COLO829 (cell line): ENCODE measurements at regions not wholly inside any gene's neighbourhood (a gene's known extent, or its start where the extent isn't known, plus 50 kb on each side); places are given as distances from the start of the nearest gene placed in this dataset.

ENCODE experiments used
- DNase-seq: peaks from one replicate; pipeline ENCODE4 v3.0.0; 2012; ENCODE audit warnings: low spot score

- DNase-seq, result no peak
These were observed 111.7 kb upstream of the AKIP1 start for GRCh38 chr11:8799273-8799672.

DNA sequence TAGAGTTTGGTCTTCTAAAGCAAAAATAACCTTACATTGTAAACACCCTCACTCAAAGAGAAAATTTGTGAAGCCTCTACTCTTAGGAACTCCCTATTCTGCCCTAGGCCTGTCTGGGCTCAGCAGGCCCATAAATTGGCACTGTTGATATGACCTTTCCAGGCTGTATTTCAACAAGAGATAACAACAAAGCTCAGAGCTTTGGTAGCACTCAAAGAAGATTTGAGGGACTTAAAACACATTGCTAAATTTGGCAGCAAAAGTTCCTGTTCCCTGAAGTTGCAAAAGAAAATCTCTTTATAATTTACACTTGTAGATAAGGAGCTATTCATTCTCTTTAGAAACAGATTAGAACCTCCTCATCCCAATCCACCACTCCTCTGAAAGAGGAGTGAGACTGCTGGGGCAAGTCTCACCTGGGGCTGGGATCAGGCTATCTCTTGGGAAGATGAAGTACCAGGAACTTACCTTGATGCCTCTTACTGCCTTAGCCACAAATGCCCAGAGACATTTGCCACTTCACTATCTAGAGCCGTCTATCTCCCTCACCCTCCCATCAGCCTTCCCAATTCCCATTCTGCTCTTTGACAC is 110.4 kb upstream of the AKIP1 start:
- DNase-seq, result no peak

DNA sequence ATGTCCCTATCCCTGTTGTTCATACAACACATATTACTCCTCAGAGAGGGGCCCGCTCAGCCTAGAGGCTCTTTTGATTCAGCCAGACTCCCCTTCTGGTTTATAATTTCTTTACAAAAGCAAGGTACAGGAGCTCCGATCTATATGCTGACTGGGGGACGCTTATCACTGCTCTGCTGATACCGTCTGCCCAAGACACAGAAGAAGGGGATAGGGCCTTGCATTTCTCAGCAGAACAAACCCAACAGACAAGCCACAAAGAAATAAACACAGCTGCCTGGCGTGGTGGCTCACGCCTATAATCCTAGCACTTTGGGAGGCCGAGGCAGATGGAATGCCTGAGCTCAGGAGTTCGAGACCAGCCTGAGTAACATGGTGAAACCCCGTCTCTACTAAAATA is 109.9 kb upstream of the AKIP1 start:
- no peak for DNase-seq

GRCh38 chr11:8802251-8802650 is 108.7 kb upstream of the AKIP1 start:
- DNase-seq, result no peak

- no peak for DNase-seq
These were observed 107.0 kb upstream of the AKIP1 start for GRCh38 chr11:8803973-8804372.

GRCh38 chr11:8805296-8805695 is 105.7 kb upstream of the AKIP1 start:
- DNase-seq, result no peak

GRCh38 chr11:8806974-8807373 is 104.0 kb upstream of the AKIP1 start:
- DNase-seq, result no peak

DNA sequence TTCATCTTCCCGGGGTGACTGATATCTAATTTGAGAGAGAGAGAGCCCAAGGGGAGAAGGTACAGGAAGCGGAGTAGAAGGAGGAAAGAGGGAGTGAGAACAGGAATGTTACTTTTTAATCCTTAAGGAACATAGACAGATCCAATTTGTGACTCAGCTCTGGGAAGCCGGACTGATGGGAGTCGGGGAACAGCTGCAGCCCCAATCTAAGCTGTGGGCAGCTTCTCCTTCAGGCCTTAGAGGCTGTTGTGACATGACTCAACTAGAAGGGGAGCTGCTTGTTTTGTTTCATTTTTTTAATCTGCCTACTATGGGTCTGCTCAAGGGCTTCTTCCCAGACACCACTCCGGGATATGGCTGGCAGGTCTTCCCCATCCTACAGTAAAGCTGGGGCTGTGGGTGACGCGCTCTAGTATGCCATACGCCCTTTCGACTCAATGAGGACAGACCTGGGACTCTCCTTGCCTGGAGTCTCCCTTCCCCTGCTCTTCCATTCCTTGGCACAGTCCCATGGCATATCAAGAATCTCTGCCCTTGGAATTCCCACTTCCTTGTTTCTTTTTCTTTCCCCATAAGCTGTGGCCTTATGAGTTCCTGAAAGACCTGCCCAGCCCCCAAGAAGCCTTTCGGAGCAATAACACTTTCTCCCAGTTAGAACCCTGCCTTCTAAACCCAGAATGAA is 103.3 kb upstream of the AKIP1 start:
- no peak for DNase-seq

- DNase-seq, result no peak
These were observed 102.8 kb upstream of the AKIP1 start for GRCh38 chr11:8808226-8808585.

DNA sequence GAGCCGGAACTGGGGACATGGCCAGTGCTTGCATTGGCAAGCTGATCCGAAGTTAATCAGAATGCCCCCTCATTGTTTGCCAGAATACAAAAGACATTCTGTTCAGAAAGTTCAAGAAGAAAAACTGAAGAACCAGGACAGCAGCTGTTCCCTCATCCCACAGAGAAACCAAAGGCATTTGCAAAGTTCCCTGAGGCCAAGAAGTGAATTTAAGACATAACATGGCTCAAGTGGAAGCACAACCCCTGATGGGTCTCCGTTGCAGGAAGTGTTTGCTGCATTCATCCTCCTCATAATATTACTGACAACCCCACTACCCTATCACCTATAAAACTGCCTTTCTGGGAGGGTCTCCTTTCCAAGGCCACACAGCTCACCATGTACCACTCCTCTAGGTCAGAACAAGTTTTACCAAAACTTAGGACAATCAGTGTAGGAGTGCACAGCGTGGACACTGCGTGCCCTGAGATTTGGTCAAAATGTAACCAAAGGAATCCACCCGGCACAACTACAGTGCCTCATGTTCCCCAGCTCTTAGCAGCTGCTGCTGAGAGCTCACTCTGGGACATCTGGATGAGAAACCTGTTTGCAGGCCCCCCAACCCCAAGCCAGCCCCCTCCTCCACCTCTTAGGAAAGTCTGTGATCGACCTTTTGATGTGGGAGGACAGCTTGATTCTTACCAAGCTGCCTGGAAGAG is 101.6 kb upstream of the AKIP1 start:
- peak; percentile 71 for DNase-seq

GRCh38 chr11:8809939-8810539 is 101.0 kb upstream of the AKIP1 start:
- peak; percentile 48 for DNase-seq

- peak; percentile 82 for DNase-seq
These were observed 100.3 kb upstream of the AKIP1 start for GRCh38 chr11:8810540-8811301.

DNA sequence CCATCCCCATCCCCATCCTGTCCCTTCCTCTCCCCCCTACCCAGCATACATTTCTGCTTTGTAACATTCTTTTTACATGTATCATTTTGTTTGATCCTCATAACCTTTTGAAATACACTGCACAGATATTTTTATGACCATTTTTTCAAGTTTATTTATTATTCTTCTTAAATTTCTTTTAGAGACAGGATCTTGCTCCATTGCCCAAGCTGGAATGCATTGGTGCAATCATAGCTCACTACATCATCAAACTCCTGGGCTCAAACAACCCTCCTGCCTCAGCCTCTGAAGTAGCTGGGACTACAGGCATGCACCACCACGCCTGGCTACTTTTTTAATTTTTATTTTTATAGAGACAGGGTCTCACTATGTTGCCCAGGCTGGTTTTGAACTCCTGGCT is 99.4 kb upstream of the AKIP1 start:
- DNase-seq, result no peak

- no peak for DNase-seq
These were observed 98.6 kb upstream of the AKIP1 start for GRCh38 chr11:8812438-8812837.

GRCh38 chr11:8813658-8814057 is 97.3 kb upstream of the AKIP1 start:
- DNase-seq, result peak; percentile 88

DNA sequence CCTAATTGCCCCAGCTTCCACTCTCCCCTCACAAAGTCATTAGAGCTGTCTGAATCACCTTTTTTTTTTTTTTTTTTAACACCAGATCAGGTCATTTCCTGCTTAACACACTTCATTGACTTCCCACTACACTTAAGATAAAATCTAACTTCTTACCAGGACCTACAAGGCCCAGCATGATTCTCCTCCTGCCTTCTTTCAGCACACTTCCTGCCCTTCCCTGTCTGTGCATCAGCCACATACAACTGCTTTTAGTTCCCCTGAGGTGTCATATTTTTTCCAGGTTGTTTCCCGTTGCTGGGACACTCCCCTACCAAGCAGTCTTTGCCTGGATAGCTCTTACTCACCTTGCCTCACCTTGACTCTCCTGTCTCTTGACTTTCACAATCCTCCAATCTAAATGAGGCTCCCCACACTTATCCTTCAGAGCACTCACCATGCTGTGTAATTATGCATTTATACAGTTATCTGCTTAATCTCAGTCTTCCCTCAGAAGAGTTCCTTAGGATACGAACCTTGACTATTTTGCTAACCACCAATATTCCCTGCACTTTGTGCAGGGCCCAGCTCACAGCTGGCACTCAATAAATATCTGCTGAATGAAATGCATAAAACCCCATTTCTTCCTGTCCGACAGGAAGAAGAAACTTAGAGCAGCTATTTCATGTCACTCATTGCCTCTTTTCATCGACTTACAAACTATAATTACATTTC is 96.6 kb upstream of the AKIP1 start:
- no peak for DNase-seq

DNA sequence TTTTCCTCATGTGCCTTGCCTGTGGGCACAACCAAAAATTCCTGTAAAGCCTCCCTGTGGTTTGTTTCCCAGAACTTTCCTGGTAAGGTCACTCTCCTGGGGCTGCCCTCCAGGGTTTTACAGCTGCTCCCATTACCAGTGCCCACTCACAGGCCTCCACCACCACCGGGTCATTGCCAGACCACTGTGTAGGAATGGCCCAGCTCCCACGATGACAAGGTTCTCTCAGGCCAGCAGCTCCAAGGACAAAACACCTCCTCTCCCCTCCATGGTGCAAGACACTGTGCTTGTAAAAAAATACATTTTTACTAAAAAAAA is 96.1 kb upstream of the AKIP1 start:
- DNase-seq, result no peak

- DNase-seq, result no peak
These were observed 92.6 kb upstream of the AKIP1 start for GRCh38 chr11:8818421-8818820.

GRCh38 chr11:8820401-8820800 is 90.6 kb upstream of the AKIP1 start:
- DNase-seq, result no peak

DNA sequence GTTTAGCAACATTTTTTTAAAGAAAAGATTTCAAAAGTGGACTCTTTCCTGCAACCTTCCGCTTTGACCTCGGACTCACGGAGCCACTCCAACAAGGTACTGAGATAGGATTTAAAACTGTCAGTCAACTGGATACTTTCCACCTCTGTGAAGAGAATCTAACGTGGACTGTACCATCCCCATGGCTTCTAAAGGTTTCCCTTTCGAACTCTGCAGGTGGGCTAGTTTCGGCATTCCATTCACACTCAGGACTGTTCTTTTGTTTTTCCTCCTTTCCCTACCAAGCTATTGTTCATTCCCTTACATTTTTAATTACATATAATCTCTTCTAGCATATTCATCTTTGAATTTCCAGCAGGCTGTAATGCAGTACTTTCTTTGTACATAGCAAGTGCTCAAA is 88.5 kb upstream of the AKIP1 start:
- no peak for DNase-seq

DNA sequence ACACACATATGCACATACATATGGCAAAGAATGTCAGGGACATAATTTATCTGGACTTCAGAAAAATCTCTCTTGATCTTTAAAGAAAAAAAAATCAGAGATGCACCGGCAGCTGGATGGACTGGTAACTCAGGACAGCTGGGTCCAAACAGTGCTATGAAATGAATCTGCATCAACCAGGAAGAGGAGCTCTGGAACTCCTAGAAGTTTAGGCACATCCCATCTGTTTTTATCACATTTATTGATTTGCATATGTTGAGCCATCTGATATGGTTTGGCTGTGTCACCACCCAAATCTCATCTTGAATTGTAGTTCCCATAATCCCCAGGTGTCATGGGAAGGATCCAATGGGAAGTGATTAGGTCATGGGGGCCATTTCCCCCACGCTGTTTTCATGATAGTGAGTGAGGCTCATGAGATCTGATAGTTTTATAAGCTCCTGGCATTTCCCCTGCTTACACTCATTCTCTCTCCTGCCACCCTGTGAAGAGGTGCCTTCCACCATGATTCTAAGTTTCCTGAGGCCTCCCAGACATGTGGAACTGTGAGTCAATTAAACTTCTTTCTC is 87.7 kb upstream of the AKIP1 start:
- no peak for DNase-seq
